ENCODE measurements at regions not wholly inside any gene's neighbourhood (a gene's known extent, or its start where the extent isn't known, plus 50 kb on each side); places are given as distances from the start of the nearest gene placed in this dataset.

GRCh38 chr16:51508490-51509212, 357.6 kb upstream of the SALL1 start:
- no peak for DNase-seq (ENCODE audit: low read depth in 1 of 2, low spot score in 1 of 2)

- DNase-seq (ENCODE audit: low read depth in 1 of 2, low spot score in 1 of 2): no peak
Measured at GRCh38 chr16:51507286-51507685, 356.2 kb upstream of the SALL1 start.

GRCh38 chr16:51500306-51500705, 349.2 kb upstream of the SALL1 start:
- no peak for DNase-seq (ENCODE audit: low read depth in 1 of 2, low spot score in 1 of 2)

GRCh38 chr16:51497541-51498211, 346.6 kb upstream of the SALL1 start:
- no peak for DNase-seq (ENCODE audit: low read depth in 1 of 2, low spot score in 1 of 2)

GRCh38 chr16:51490866-51491265, 339.8 kb upstream of the SALL1 start:
- no peak for DNase-seq (ENCODE audit: low read depth in 1 of 2, low spot score in 1 of 2)

- DNase-seq (ENCODE audit: low read depth in 1 of 2, low spot score in 1 of 2): no peak
Measured at GRCh38 chr16:51487880-51488279, 336.8 kb upstream of the SALL1 start.

- no peak for DNase-seq (ENCODE audit: low read depth in 1 of 2, low spot score in 1 of 2)
Measured at GRCh38 chr16:51474414-51475091, 323.5 kb upstream of the SALL1 start.

- DNase-seq (ENCODE audit: low read depth in 1 of 2, low spot score in 1 of 2): no peak
Measured at GRCh38 chr16:51473091-51473490, 322.0 kb upstream of the SALL1 start.

GRCh38 chr16:51470492-51470891, 319.4 kb upstream of the SALL1 start:
- no peak for DNase-seq (ENCODE audit: low read depth in 1 of 2, low spot score in 1 of 2)

- DNase-seq (ENCODE audit: low read depth in 1 of 2, low spot score in 1 of 2): no peak
Measured at GRCh38 chr16:51464996-51465395, 313.9 kb upstream of the SALL1 start.

GRCh38 chr16:51461255-51461654, 310.2 kb upstream of the SALL1 start:
- DNase-seq (ENCODE audit: low read depth in 1 of 2, low spot score in 1 of 2): no peak

GRCh38 chr16:51458356-51459140, 307.5 kb upstream of the SALL1 start:
- DNase-seq (ENCODE audit: low read depth in 1 of 2, low spot score in 1 of 2): no peak

- no peak for DNase-seq (ENCODE audit: low read depth in 1 of 2, low spot score in 1 of 2)
Measured at GRCh38 chr16:51457775-51458174, 306.7 kb upstream of the SALL1 start.

- no peak for DNase-seq (ENCODE audit: low read depth in 1 of 2, low spot score in 1 of 2)
Measured at GRCh38 chr16:51455398-51455797, 304.3 kb upstream of the SALL1 start.

- no peak for DNase-seq (ENCODE audit: low read depth in 1 of 2, low spot score in 1 of 2)
Measured at GRCh38 chr16:51453251-51453650, 302.2 kb upstream of the SALL1 start.

- no peak for DNase-seq (ENCODE audit: low read depth in 1 of 2, low spot score in 1 of 2)
Measured at GRCh38 chr16:51450909-51451308, 299.8 kb upstream of the SALL1 start.

- DNase-seq (ENCODE audit: low read depth in 1 of 2, low spot score in 1 of 2): no peak
Measured at GRCh38 chr16:51450376-51450775, 299.3 kb upstream of the SALL1 start.

- DNase-seq (ENCODE audit: low read depth in 1 of 2, low spot score in 1 of 2): no peak
Measured at GRCh38 chr16:51449441-51449840, 298.4 kb upstream of the SALL1 start.

- DNase-seq (ENCODE audit: low read depth in 1 of 2, low spot score in 1 of 2): no peak
Measured at GRCh38 chr16:51445250-51445649, 294.2 kb upstream of the SALL1 start.

- no peak for DNase-seq (ENCODE audit: low read depth in 1 of 2, low spot score in 1 of 2)
Measured at GRCh38 chr16:51443934-51444333, 292.9 kb upstream of the SALL1 start.

GRCh38 chr16:51442141-51442870, 291.2 kb upstream of the SALL1 start:
- DNase-seq (ENCODE audit: low read depth in 1 of 2, low spot score in 1 of 2): no peak
